Prostate gland (tissue), 2 donors: ENCODE measurements at regions not wholly inside any gene's neighbourhood (a gene's known extent, or its start where the extent isn't known, plus 50 kb on each side); places are given as distances from the start of the nearest gene placed in this dataset.

ENCODE experiments used
- DNase-seq: peaks from one replicate; pipeline ENCODE4 v3.0.0-alpha.2; 2019; ENCODE audit warnings: low spot score
- H3K27ac ChIP-seq, 2 donors: fragments of 200-600 bp; sonication (generic); 2 replicates each; pipeline ENCODE4 v1.5.1; 2017 to 2019
- H3K27me3 ChIP-seq: fragments of 200-600 bp; sonication (generic); replicated peaks from 2 replicates; pipeline ENCODE4 v1.5.1; 2019; ENCODE audit not compliant: insufficient read depth
- H3K36me3 ChIP-seq, 2 donors: fragments of 200-600 bp; sonication (generic); 1 replicate in 1 of 2; 2 replicates in 1 of 2; pipeline versions ENCODE4 v1.5.1 to v1.8.1; 2017 to 2019
- H3K4me1 ChIP-seq: fragments of 200-600 bp; sonication (generic); replicated peaks from 2 replicates; pipeline ENCODE4 v1.5.1; 2019
- H3K4me3 ChIP-seq, 2 donors: fragments of 200-600 bp; sonication (generic); 2 replicates each; pipeline ENCODE4 v1.5.1; 2017 to 2019
- H3K9me3 ChIP-seq: fragments of 200-600 bp; sonication (generic); 2 replicates; pipeline ENCODE4 v1.5.1; 2017
- CTCF ChIP-seq, 4 experiments: fragments of 200-600 bp in 2 of 4; fragments of 450-650 bp in 2 of 4; sonication (generic) in 2 of 4; IDR thresholded peaks; 1 replicate in 3 of 4; 2 replicates in 1 of 4; pipeline ENCODE4 v1.5.1; 2016 to 2019; ENCODE audit warnings: antibody characterized with exemption in 4 of 4, mild to moderate bottlenecking in 2 of 4, moderate library complexity in 2 of 4
- POLR2A ChIP-seq: fragments of 450-650 bp; IDR thresholded peaks from one replicate; pipeline ENCODE4 v1.6.1; 2016; ENCODE audit warnings: antibody characterized with exemption, mild to moderate bottlenecking
- POLR2AphosphoS5 ChIP-seq: sonication (generic); formaldehyde crosslinking; IDR thresholded peaks from one replicate; pipeline ENCODE4 v1.6.1; 2017; ENCODE audit warnings: antibody characterized with exemption
- WGBS: methylation state at CpG from one replicate; pipeline ENCODE4 v1.1.5; 2018; 5-methylcytosine and 5-hydroxymethylcytosine counted together
- intact Hi-C: fragments of 100-400 bp; cut with DNase I; formaldehyde crosslinking; loops from one replicate; pipeline ENCODE4 v1.14.2; 2022

- Histone ChIP-seq H3K4me1 (no peaks in the 10 kb centered on the region), H3K4me3 (no peak overlapping the region), H3K36me3 (no peaks in the 10 kb centered on the region), H3K27me3 (no peaks in the 10 kb centered on the region), H3K9me3 (no peaks in the 10 kb centered on the region), H3K27ac (no peak overlapping the region)
- no peak for TF ChIP-seq CTCF (IDR thresholded peaks at IDR 0.05)
- no peak for TF ChIP-seq POLR2A
- no peak for TF ChIP-seq POLR2AphosphoS5
- no peak for DNase-seq
- intact Hi-C loops = no loop called here
These were observed 179.9 kb downstream of the COX7C start for GRCh38 chr5:86797677-86798076.

GRCh38 chr5:86806206-86806605 lies 188.5 kb downstream of the COX7C start:
- H3K9me3 ChIP-seq = no peaks in the 10 kb centered on the region
- TF ChIP-seq CTCF (IDR thresholded peaks at IDR 0.05) (no peak), POLR2AphosphoS5 (no peak), POLR2A (no peak)
- H3K4me3 ChIP-seq = no peak overlapping the region
- H3K27me3 ChIP-seq = no peaks in the 10 kb centered on the region
- H3K4me1 ChIP-seq = no peaks in the 10 kb centered on the region
- WGBS = 100% methylated on average over 1 of the region's 1 CpG
- no peaks in the 10 kb centered on the region for H3K36me3 ChIP-seq
- intact Hi-C loops = no loop called here
- no peak overlapping the region for H3K27ac ChIP-seq
- DNase-seq = no peak

GRCh38 chr5:86807046-86808031 lies 189.6 kb downstream of the COX7C start:
- TF ChIP-seq CTCF (IDR thresholded peaks at IDR 0.05) (no peak), POLR2AphosphoS5 (no peak), POLR2A (no peak)
- Histone ChIP-seq H3K4me1 (no peaks in the 10 kb centered on the region), H3K36me3 (no peaks in the 10 kb centered on the region), H3K27ac (no peak overlapping the region), H3K27me3 (no peaks in the 10 kb centered on the region), H3K4me3 (no peak overlapping the region), H3K9me3 (no peaks in the 10 kb centered on the region)
- no peak for DNase-seq
- WGBS = 28% methylated on average over 3 of the region's 3 CpGs
- intact Hi-C loops = no loop called here

GRCh38 chr5:86814315-86814714 lies 196.6 kb downstream of the COX7C start:
- intact Hi-C loops = no loop called here
- no peak for TF ChIP-seq POLR2AphosphoS5
- TF ChIP-seq POLR2A = no peak
- no peak for TF ChIP-seq CTCF (IDR thresholded peaks at IDR 0.05)
- Histone ChIP-seq H3K9me3 (no peaks in the 10 kb centered on the region), H3K4me1 (no peaks in the 10 kb centered on the region), H3K36me3 (no peaks in the 10 kb centered on the region), H3K4me3 (no peak overlapping the region), H3K27ac (no peak overlapping the region), H3K27me3 (no peaks in the 10 kb centered on the region)
- WGBS = 81% methylated on average over 1 of the region's 1 CpG
- DNase-seq = no peak

GRCh38 chr5:86814907-86815306 lies 197.2 kb downstream of the COX7C start:
- Histone ChIP-seq H3K27ac (no peak overlapping the region), H3K4me3 (no peak overlapping the region), H3K27me3 (no peaks in the 10 kb centered on the region), H3K9me3 (no peaks in the 10 kb centered on the region), H3K36me3 (no peaks in the 10 kb centered on the region), H3K4me1 (no peaks in the 10 kb centered on the region)
- intact Hi-C loops = no loop called here
- TF ChIP-seq POLR2A = no peak
- TF ChIP-seq POLR2AphosphoS5 = no peak
- no peak for TF ChIP-seq CTCF (IDR thresholded peaks at IDR 0.05)
- DNase-seq = no peak
